OCI-LY7 (cell line): ENCODE measurements at regions not wholly inside any gene's neighbourhood (a gene's known extent, or its start where the extent isn't known, plus 50 kb on each side); places are given as distances from the start of the nearest gene placed in this dataset.
A peak's percentile ranks its signal among the peaks of the same experiment; 100 is the strongest.

ENCODE experiments used
- BruUV-seq: library from RNA; stranded (reverse); fragments of 400-500 nt; replicated peaks from 2 replicates; lab custom pipeline; 2021; lab: Mats Ljungman, UMichigan
- CTCF ChIA-PET: fragments of 300-600 bp; sonication (Branson Sonifier 250); formaldehyde crosslinking; loops from one replicate; lab custom pipeline; 2022; ENCODE audit warnings: antibody characterized with exemption; ENCODE audit not compliant: unreplicated experiment; lab: Charles Lee
- POLR2A ChIA-PET: fragments of 300-600 bp; sonication (Branson Sonifier 250); formaldehyde crosslinking; loops from one replicate; lab custom pipeline; 2022; ENCODE audit warnings: antibody characterized with exemption; lab: Charles Lee
- DNase-seq: peaks from one replicate; pipeline ENCODE4 v3.0.0-alpha.2; 2015; ENCODE audit warnings: low spot score
- H2AFZ ChIP-seq: fragments of 200-600 bp; sonication (generic), shearing (Covaris generic); 2 replicates; pipeline ENCODE4 v1.6.1; 2014; ENCODE audit warnings: mild to moderate bottlenecking, antibody characterized with exemption, low read length, moderate library complexity
- H3K27ac ChIP-seq: fragments of 200-600 bp; sonication (generic); 2 replicates; pipeline ENCODE4 v1.5.1; 2014; ENCODE audit warnings: mixed run types, low read depth, mild to moderate bottlenecking, moderate library complexity, low read length, inconsistent platforms; ENCODE audit not compliant: poor library complexity, severe bottlenecking
- H3K36me3 ChIP-seq: fragments of 200-600 bp; sonication (generic); 2 replicates; pipeline ENCODE4 v1.6.1; 2014; ENCODE audit warnings: mild to moderate bottlenecking, antibody characterized with exemption, low read length, moderate library complexity, mixed read lengths; ENCODE audit not compliant: insufficient read depth
- H3K4me1 ChIP-seq: fragments of 200-600 bp; sonication (generic); 2 replicates; pipeline ENCODE4 v1.5.1; 2014; ENCODE audit warnings: mild to moderate bottlenecking, low read length; ENCODE audit not compliant: insufficient read depth, poor library complexity, severe bottlenecking
- H3K4me2 ChIP-seq: fragments of 200-600 bp; sonication (generic); 2 replicates; pipeline ENCODE4 v1.6.1; 2014; ENCODE audit warnings: mild to moderate bottlenecking, low read length
- H3K4me3 ChIP-seq: fragments of 200-600 bp; sonication (generic); 2 replicates; pipeline ENCODE4 v1.5.1; 2014; ENCODE audit warnings: mild to moderate bottlenecking, low read depth, low read length; ENCODE audit not compliant: poor library complexity, severe bottlenecking
- H3K79me2 ChIP-seq: fragments of 200-600 bp; sonication (generic); 2 replicates; pipeline ENCODE4 v1.6.1; 2016; ENCODE audit warnings: low read depth, mild to moderate bottlenecking, low read length, moderate library complexity, mixed read lengths; ENCODE audit not compliant: insufficient read depth
- H3K9me2 ChIP-seq: fragments of 200-600 bp; sonication (generic); 2 replicates; pipeline ENCODE4 v1.6.1; 2016; ENCODE audit warnings: mild to moderate bottlenecking, low read length, mixed read lengths; ENCODE audit not compliant: insufficient read depth
- H3K9me3 ChIP-seq: fragments of 200-600 bp; sonication (generic); 2 replicates; pipeline ENCODE4 v1.6.1; 2014; ENCODE audit warnings: mild to moderate bottlenecking, mixed run types, low read length, mixed read lengths
- H4K20me1 ChIP-seq: fragments of 200-600 bp; sonication (generic); 2 replicates; pipeline ENCODE4 v1.6.1; 2014; ENCODE audit warnings: mild to moderate bottlenecking, antibody characterized with exemption, low read length, moderate library complexity, mixed read lengths; ENCODE audit not compliant: insufficient read depth
- CTCF ChIP-seq: fragments of 200-600 bp; sonication (generic); conservative IDR thresholded peaks from 2 replicates; pipeline ENCODE4 v1.5.1; 2014; ENCODE audit warnings: mild to moderate bottlenecking, antibody characterized with exemption, low read length, moderate library complexity, mixed read lengths
- EZH2phosphoT487 ChIP-seq: fragments of 200-600 bp; sonication (generic); IDR thresholded peaks from 2 replicates; pipeline ENCODE4 v1.6.1; 2018; ENCODE audit warnings: low read depth, borderline replicate concordance, mild to moderate bottlenecking, mixed run types, antibody characterized with exemption, low read length, moderate library complexity, mixed read lengths
- intact Hi-C: fragments of 100-400 bp; cut with micrococcal nuclease; formaldehyde crosslinking; loops from one replicate; pipeline ENCODE4 v1.10.0; 2022; ENCODE audit not compliant: unreplicated experiment

GRCh38 chr20:7497985-7498384 lies 442.3 kb downstream of the HAO1 start:
- H3K27ac ChIP-seq: no peak overlapping the region
- H3K79me2 ChIP-seq: no peaks in the 10 kb centered on the region
- CTCF ChIA-PET: no interaction called here
- no peak overlapping the region for H3K4me3 ChIP-seq
- intact Hi-C loops: loop anchor here (10.0 kb wide), 1 partner anchor 177 kb away; no protein-coding TSS in a partner anchor
- H3K9me2 ChIP-seq: no peaks in the 10 kb centered on the region
- no peaks in the 10 kb centered on the region for H4K20me1 ChIP-seq
- H3K36me3 ChIP-seq: no peaks in the 10 kb centered on the region; the same call in 1 of the 2 replicates
- peaks cover 15% of the 10 kb centered on the region; the same call in 1 of the 2 replicates for H3K9me3 ChIP-seq
- peaks cover 6% of the 10 kb centered on the region for H3K4me1 ChIP-seq
- TF ChIP-seq EZH2phosphoT487 (no peak), CTCF (no peak)
- BruUV-seq: no TSS peak
- DNase-seq: no peak
- POLR2A ChIA-PET: interaction anchor here (0.6 kb wide), 1 partner anchor 1382 kb away, joined by 4 read pairs; no protein-coding TSS in a partner anchor
- no peak overlapping the region for H3K4me2 ChIP-seq
- no peak overlapping the region for H2AFZ ChIP-seq

- DNase-seq: no peak
- H3K36me3 ChIP-seq: no peaks in the 10 kb centered on the region; the same call in 1 of the 2 replicates
- POLR2A ChIA-PET: interaction anchor here (0.7 to 1.2 kb wide), 2 partner anchors 14 to 21 kb away, joined by 3 to 4 read pairs; no protein-coding TSS in a partner anchor
- intact Hi-C loops: loop anchor here (10.0 kb wide), 1 partner anchor 176 kb away; no protein-coding TSS in a partner anchor
- H3K9me2 ChIP-seq: no peaks in the 10 kb centered on the region
- no peaks in the 10 kb centered on the region for H4K20me1 ChIP-seq
- H3K79me2 ChIP-seq: no peaks in the 10 kb centered on the region
- no TSS peak for BruUV-seq
- no peak overlapping the region for H2AFZ ChIP-seq
- CTCF ChIA-PET: no interaction called here
- H3K4me2 ChIP-seq: no peak overlapping the region
- no peak overlapping the region for H3K4me3 ChIP-seq
- peaks cover 8% of the 10 kb centered on the region; the same call in 1 of the 2 replicates for H3K9me3 ChIP-seq
- no peaks in the 10 kb centered on the region for H3K4me1 ChIP-seq
- no peak overlapping the region for H3K27ac ChIP-seq
- no peak for TF ChIP-seq EZH2phosphoT487
- no peak for TF ChIP-seq CTCF
These were observed 441.1 kb downstream of the HAO1 start for GRCh38 chr20:7499201-7499600.

GRCh38 chr20:7500231-7500663 lies 440.0 kb downstream of the HAO1 start:
- ChIA-PET CTCF (no interaction called here), POLR2A (interaction anchor here (1.2 kb wide), 1 partner anchor 15 kb away, joined by 4 read pairs; no protein-coding TSS in a partner anchor)
- TF ChIP-seq CTCF: peak; percentile 29; the same call in 1 of the 2 replicates
- TF ChIP-seq EZH2phosphoT487: no peak
- Histone ChIP-seq H3K36me3 (no peaks in the 10 kb centered on the region), H3K4me3 (no peak overlapping the region), H3K9me3 (no peaks in the 10 kb centered on the region), H4K20me1 (no peaks in the 10 kb centered on the region), H3K27ac (no peak overlapping the region), H3K4me2 (no peak overlapping the region), H3K4me1 (no peaks in the 10 kb centered on the region), H3K79me2 (no peaks in the 10 kb centered on the region), H2AFZ (peak overlapping the region; percentile 1; the same call in 1 of the 2 replicates), H3K9me2 (no peaks in the 10 kb centered on the region)
- intact Hi-C loops: loop anchor here (5.0 kb wide), 1 partner anchor 357 kb away; no protein-coding TSS in a partner anchor
- no TSS peak for BruUV-seq
- DNase-seq: no peak
